T-helper 1 cell treated with Interleukin-12 subunit alpha and Interleukin-12 subunit beta and Interleukin-4 antibody, amounts not matched to agents 30 μg/mL and 1 μg/mL, for 36 hours (primary cell): ENCODE measurements at regions not wholly inside any gene's neighbourhood (a gene's known extent, or its start where the extent isn't known, plus 50 kb on each side); places are given as distances from the start of the nearest gene placed in this dataset.

Experiments used
- H3K27ac Mint-ChIP-seq: one replicate; pipeline ENCODE4 v1.8.0; 2021; ENCODE audit warnings: mild to moderate bottlenecking, mixed read lengths
- H3K27me3 Mint-ChIP-seq: one replicate; pipeline ENCODE4 v1.8.0; 2021; ENCODE audit warnings: low read depth, mixed read lengths
- H3K36me3 Mint-ChIP-seq: one replicate; pipeline ENCODE4 v1.8.0; 2021; ENCODE audit warnings: low read depth, mixed read lengths
- H3K4me1 Mint-ChIP-seq: one replicate; pipeline ENCODE4 v1.8.0; 2021; ENCODE audit warnings: low read depth, mixed read lengths
- H3K4me3 Mint-ChIP-seq: one replicate; pipeline ENCODE4 v1.8.0; 2021; ENCODE audit warnings: mild to moderate bottlenecking, moderate library complexity, mixed read lengths
- H3K9me3 Mint-ChIP-seq: one replicate; pipeline ENCODE4 v1.8.0; 2021; ENCODE audit warnings: mixed read lengths

- Mint-ChIP-seq H3K4me3 (no peak overlapping the region), H3K36me3 (no peaks in the 10 kb centered on the region), H3K27ac (no peak overlapping the region), H3K27me3 (no peaks in the 10 kb centered on the region), H3K4me1 (no peaks in the 10 kb centered on the region), H3K9me3 (no peaks in the 10 kb centered on the region)
These were observed 268.9 kb downstream of the IRS2 start for GRCh38 chr13:109517517-109517916.

- Mint-ChIP-seq H3K27ac (no peak overlapping the region), H3K4me1 (no peaks in the 10 kb centered on the region), H3K9me3 (no peaks in the 10 kb centered on the region), H3K4me3 (no peak overlapping the region), H3K36me3 (no peaks in the 10 kb centered on the region), H3K27me3 (no peaks in the 10 kb centered on the region)
These were observed 270.2 kb downstream of the IRS2 start for GRCh38 chr13:109516186-109516585.

GRCh38 chr13:109510013-109510412 is 276.4 kb downstream of the IRS2 start:
- H3K27ac Mint-ChIP-seq: no peak overlapping the region
- no peaks in the 10 kb centered on the region for H3K9me3 Mint-ChIP-seq
- H3K4me3 Mint-ChIP-seq: no peak overlapping the region
- H3K36me3 Mint-ChIP-seq: no peaks in the 10 kb centered on the region
- H3K4me1 Mint-ChIP-seq: no peaks in the 10 kb centered on the region
- no peaks in the 10 kb centered on the region for H3K27me3 Mint-ChIP-seq

GRCh38 chr13:109509154-109509900 is 277.1 kb downstream of the IRS2 start:
- Mint-ChIP-seq H3K27ac (no peak overlapping the region), H3K9me3 (no peaks in the 10 kb centered on the region), H3K4me3 (no peak overlapping the region), H3K27me3 (no peaks in the 10 kb centered on the region), H3K4me1 (no peaks in the 10 kb centered on the region), H3K36me3 (no peaks in the 10 kb centered on the region)

- Mint-ChIP-seq H3K9me3 (no peaks in the 10 kb centered on the region), H3K27ac (no peak overlapping the region), H3K4me1 (no peaks in the 10 kb centered on the region), H3K4me3 (no peak overlapping the region), H3K36me3 (no peaks in the 10 kb centered on the region), H3K27me3 (no peaks in the 10 kb centered on the region)
These were observed 286.1 kb downstream of the IRS2 start for GRCh38 chr13:109500146-109500773.

GRCh38 chr13:109497917-109498316 is 288.5 kb downstream of the IRS2 start:
- Mint-ChIP-seq H3K36me3 (no peaks in the 10 kb centered on the region), H3K27me3 (no peaks in the 10 kb centered on the region), H3K4me3 (no peak overlapping the region), H3K9me3 (no peaks in the 10 kb centered on the region), H3K4me1 (no peaks in the 10 kb centered on the region), H3K27ac (no peak overlapping the region)

- H3K4me3 Mint-ChIP-seq: no peak overlapping the region
- H3K9me3 Mint-ChIP-seq: no peaks in the 10 kb centered on the region
- no peaks in the 10 kb centered on the region for H3K27me3 Mint-ChIP-seq
- no peaks in the 10 kb centered on the region for H3K36me3 Mint-ChIP-seq
- H3K4me1 Mint-ChIP-seq: no peaks in the 10 kb centered on the region
- H3K27ac Mint-ChIP-seq: no peak overlapping the region
These were observed 290.2 kb downstream of the IRS2 start for GRCh38 chr13:109496216-109496615.

- Mint-ChIP-seq H3K36me3 (no peaks in the 10 kb centered on the region), H3K27me3 (no peaks in the 10 kb centered on the region), H3K9me3 (no peaks in the 10 kb centered on the region)
These were observed 291.4 kb downstream of the IRS2 start for GRCh38 chr13:109494925-109495369.

GRCh38 chr13:109485136-109485794 is 301.1 kb downstream of the IRS2 start:
- Mint-ChIP-seq H3K4me1 (no peaks in the 10 kb centered on the region), H3K27me3 (no peaks in the 10 kb centered on the region), H3K36me3 (no peaks in the 10 kb centered on the region), H3K9me3 (no peaks in the 10 kb centered on the region), H3K4me3 (no peak overlapping the region), H3K27ac (no peak overlapping the region)

More at GRCh38 chr13:109494925-109495369, 291.4 kb downstream of the IRS2 start:
- Mint-ChIP-seq H3K4me1 (no peaks in the 10 kb centered on the region), H3K27ac (no peak overlapping the region), H3K4me3 (no peak overlapping the region)

GRCh38 chr13:109483284-109483683 is 303.1 kb downstream of the IRS2 start:
- no peaks in the 10 kb centered on the region for H3K4me1 Mint-ChIP-seq
- no peaks in the 10 kb centered on the region for H3K27me3 Mint-ChIP-seq
- no peaks in the 10 kb centered on the region for H3K36me3 Mint-ChIP-seq
- H3K9me3 Mint-ChIP-seq: no peaks in the 10 kb centered on the region
- H3K27ac Mint-ChIP-seq: no peak overlapping the region
- H3K4me3 Mint-ChIP-seq: no peak overlapping the region

GRCh38 chr13:109481040-109481439 is 305.3 kb downstream of the IRS2 start:
- Mint-ChIP-seq H3K27ac (no peak overlapping the region), H3K36me3 (no peaks in the 10 kb centered on the region), H3K4me1 (no peaks in the 10 kb centered on the region), H3K4me3 (no peak overlapping the region), H3K9me3 (no peaks in the 10 kb centered on the region), H3K27me3 (no peaks in the 10 kb centered on the region)

- Mint-ChIP-seq H3K27me3 (no peaks in the 10 kb centered on the region), H3K36me3 (no peaks in the 10 kb centered on the region), H3K4me3 (no peak overlapping the region), H3K9me3 (no peaks in the 10 kb centered on the region), H3K27ac (no peak overlapping the region), H3K4me1 (no peaks in the 10 kb centered on the region)
These were observed 306.1 kb downstream of the IRS2 start for GRCh38 chr13:109480011-109480955.

GRCh38 chr13:109479534-109479933 is 306.8 kb downstream of the IRS2 start:
- no peak overlapping the region for H3K27ac Mint-ChIP-seq
- H3K27me3 Mint-ChIP-seq: no peaks in the 10 kb centered on the region
- H3K4me1 Mint-ChIP-seq: no peaks in the 10 kb centered on the region
- H3K9me3 Mint-ChIP-seq: no peaks in the 10 kb centered on the region
- H3K36me3 Mint-ChIP-seq: no peaks in the 10 kb centered on the region
- no peak overlapping the region for H3K4me3 Mint-ChIP-seq

- no peak overlapping the region for H3K4me3 Mint-ChIP-seq
- no peaks in the 10 kb centered on the region for H3K4me1 Mint-ChIP-seq
- H3K27me3 Mint-ChIP-seq: no peaks in the 10 kb centered on the region
- H3K27ac Mint-ChIP-seq: no peak overlapping the region
- no peaks in the 10 kb centered on the region for H3K36me3 Mint-ChIP-seq
- no peaks in the 10 kb centered on the region for H3K9me3 Mint-ChIP-seq
These were observed 310.4 kb downstream of the IRS2 start for GRCh38 chr13:109476001-109476400.
